Spleen (tissue), 11 donors: ENCODE measurements at regions not wholly inside any gene's neighbourhood (a gene's known extent, or its start where the extent isn't known, plus 50 kb on each side); places are given as distances from the start of the nearest gene placed in this dataset.

ENCODE experiments used
- DNase-seq: peaks from one replicate; pipeline ENCODE4 v3.0.0-alpha.2; 2020
- H3K27ac ChIP-seq, 8 donors: fragments of 200-600 bp; sonication (generic) in 7 of 8; 1 replicate in 4 of 8; 2 replicates in 4 of 8; pipeline versions ENCODE4 v1.5.0 to v1.8.0; 2016 to 2021; ENCODE audit warnings: inconsistent platforms in 4 of 8, mild to moderate bottlenecking in 4 of 8, moderate library complexity in 1 of 8
- H3K27me3 ChIP-seq, 7 donors: fragments of 200-600 bp; sonication (generic) in 6 of 7; replicated peaks in 1 of 7; 1 replicate in 4 of 7; 2 replicates in 3 of 7; pipeline versions ENCODE4 v1.5.0 to v1.8.0; 2016 to 2021; ENCODE audit warnings: inconsistent platforms in 3 of 7, mild to moderate bottlenecking in 1 of 7
- H3K36me3 ChIP-seq, 6 donors: fragments of 200-600 bp; sonication (generic) in 5 of 6; 1 replicate in 4 of 6; 2 replicates in 2 of 6; pipeline versions ENCODE4 v1.5.0 to v1.8.0; 2016 to 2021; ENCODE audit warnings: inconsistent platforms in 2 of 6
- H3K4me1 ChIP-seq, 6 donors: fragments of 200-600 bp; sonication (generic) in 5 of 6; 1 replicate in 3 of 6; 2 replicates in 3 of 6; pipeline versions ENCODE4 v1.5.0 to v1.8.0; 2016 to 2021; ENCODE audit warnings: inconsistent platforms in 3 of 6
- H3K4me3 ChIP-seq, 8 donors: fragments of 200-600 bp; sonication (generic) in 7 of 8; 1 replicate in 4 of 8; 2 replicates in 4 of 8; pipeline versions ENCODE4 v1.5.0 to v1.8.0; 2016 to 2021; ENCODE audit warnings: inconsistent platforms in 4 of 8, mild to moderate bottlenecking in 4 of 8, moderate library complexity in 2 of 8
- H3K9me3 ChIP-seq, 8 donors: fragments of 200-600 bp; sonication (generic) in 7 of 8; 1 replicate in 4 of 8; 2 replicates in 4 of 8; pipeline versions ENCODE4 v1.5.0 to v1.8.0; 2016 to 2021; ENCODE audit warnings: inconsistent platforms in 4 of 8
- POLR2A ChIP-seq, 3 donors: fragments of 450-650 bp; IDR thresholded peaks; one replicate each; pipeline ENCODE4 v1.5.1; 2017; ENCODE audit warnings: antibody characterized with exemption in 3 of 3, mild to moderate bottlenecking in 1 of 3
- POLR2AphosphoS5 ChIP-seq, 3 donors: sonication (generic); formaldehyde crosslinking; IDR thresholded peaks; one replicate each; pipeline ENCODE4 v1.5.1; 2017; ENCODE audit warnings: antibody characterized with exemption in 3 of 3
- WGBS, 5 donors: extraction: QIAGEN DNeasy Blood & Tissue Kit in 3 of 5; methylation state at CpG; one replicate each; pipeline versions ENCODE4 v1.1.5 to v1.1.7; 2013 to 2018; 5-methylcytosine and 5-hydroxymethylcytosine counted together
- intact Hi-C: fragments of 100-400 bp; cut with DNase I; formaldehyde crosslinking; loops from one replicate; pipeline ENCODE4 v1.15.0; 2023; ENCODE audit warnings: low total_unique reads
- TF ChIP-seq, protein P1 (sequence below), 11 experiments: fragments of 200-600 bp in 7 of 11; fragments of 450-650 bp in 4 of 11; sonication (generic) in 4 of 11; IDR thresholded peaks in 8 of 11; conservative IDR thresholded peaks in 3 of 11; 1 replicate in 7 of 11; 2 replicates in 4 of 11; pipeline versions ENCODE4 v1.4.0 to v1.8.0; 2016 to 2021; ENCODE audit warnings: antibody characterized with exemption in 11 of 11, inconsistent platforms in 4 of 11, mild to moderate bottlenecking in 1 of 11
- donor health status: healthy with polysubstance abuse.
- donor health status: DM: no; HTN: no; CAD: no; lungs with moderate emphysema.
- donor health status: DM: no; HTN: no; CAD: no.
- donor health status: Bipolar disorder and iron deficiency.
- donor health status: healthy.
- donor health status: DM: no; HTN: no; CAD: no.
- donor health status: DM: yes; HTN: yes; CAD: no.

- Histone ChIP-seq H3K27ac (no peak overlapping the region), H3K4me1 (peaks cover 0 to 19% (median 6%) of the 10 kb centered on the region in 6 donors), H3K4me3 (no peak overlapping the region), H3K9me3 (peaks cover 0 to 13% (median 0%) of the 10 kb centered on the region in 8 donors), H3K36me3 (no peaks in the 10 kb centered on the region), H3K27me3 (no peaks in the 10 kb centered on the region)
- TF ChIP-seq, protein P1, sequence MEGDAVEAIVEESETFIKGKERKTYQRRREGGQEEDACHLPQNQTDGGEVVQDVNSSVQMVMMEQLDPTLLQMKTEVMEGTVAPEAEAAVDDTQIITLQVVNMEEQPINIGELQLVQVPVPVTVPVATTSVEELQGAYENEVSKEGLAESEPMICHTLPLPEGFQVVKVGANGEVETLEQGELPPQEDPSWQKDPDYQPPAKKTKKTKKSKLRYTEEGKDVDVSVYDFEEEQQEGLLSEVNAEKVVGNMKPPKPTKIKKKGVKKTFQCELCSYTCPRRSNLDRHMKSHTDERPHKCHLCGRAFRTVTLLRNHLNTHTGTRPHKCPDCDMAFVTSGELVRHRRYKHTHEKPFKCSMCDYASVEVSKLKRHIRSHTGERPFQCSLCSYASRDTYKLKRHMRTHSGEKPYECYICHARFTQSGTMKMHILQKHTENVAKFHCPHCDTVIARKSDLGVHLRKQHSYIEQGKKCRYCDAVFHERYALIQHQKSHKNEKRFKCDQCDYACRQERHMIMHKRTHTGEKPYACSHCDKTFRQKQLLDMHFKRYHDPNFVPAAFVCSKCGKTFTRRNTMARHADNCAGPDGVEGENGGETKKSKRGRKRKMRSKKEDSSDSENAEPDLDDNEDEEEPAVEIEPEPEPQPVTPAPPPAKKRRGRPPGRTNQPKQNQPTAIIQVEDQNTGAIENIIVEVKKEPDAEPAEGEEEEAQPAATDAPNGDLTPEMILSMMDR (IDR thresholded peaks at IDR 0.05 in 8 of 11, conservative IDR thresholded peaks at IDR 0.05 in 3 of 11): no peak
- no peak for TF ChIP-seq POLR2AphosphoS5 (IDR thresholded peaks at IDR 0.05)
- no peak for TF ChIP-seq POLR2A (IDR thresholded peaks at IDR 0.05)
- intact Hi-C loops: no loop called here
- DNase-seq: no peak
- 85 to 100% (median 89%) methylated on average over 1 of the region's 1 CpG; no CpG with 5 or more reads in 1 of the 5 donors for WGBS, 5 donors
Measured at GRCh38 chr4:185969657-185970056, 99.3 kb upstream of the TLR3 start.

DNA sequence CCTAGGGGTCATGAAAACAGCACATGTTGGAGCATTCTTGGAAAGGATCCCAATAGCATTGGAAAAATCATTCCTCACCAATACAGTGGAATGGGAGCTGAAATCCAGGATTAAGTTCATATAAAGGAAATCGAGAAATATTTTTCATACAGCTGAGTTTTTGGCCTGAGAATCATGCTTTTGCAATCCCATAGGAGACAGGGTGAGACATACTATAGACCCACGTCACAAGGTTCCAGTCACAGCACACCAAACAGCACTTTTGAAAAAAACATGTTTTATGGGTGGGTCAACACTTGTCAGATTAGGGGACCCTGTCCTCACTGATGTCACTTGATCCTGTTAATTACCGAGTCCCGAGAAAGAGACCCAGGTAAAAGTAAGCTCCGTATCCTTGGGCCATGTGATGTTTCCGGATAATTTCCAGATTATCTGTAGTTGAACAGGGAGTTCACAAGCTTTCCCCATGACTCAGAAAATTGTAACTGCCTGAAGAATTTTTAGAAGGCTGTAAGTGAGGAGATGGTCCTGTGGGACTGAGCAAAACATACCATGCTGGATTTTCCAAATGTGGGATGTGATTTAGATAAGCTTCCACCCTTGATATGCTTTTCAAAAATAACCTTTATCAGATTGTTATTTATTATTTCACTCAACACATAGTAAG, 80.9 kb upstream of the TLR3 start:
- WGBS, 5 donors: 90 to 97% (median 92%) methylated on average over 6 of the region's 6 CpGs

GRCh38 chr4:185991770-185992169, 77.2 kb upstream of the TLR3 start:
- intact Hi-C loops: no loop called here
- Histone ChIP-seq H3K4me1 (no peaks in the 10 kb centered on the region), H3K4me3 (no peak overlapping the region), H3K36me3 (no peaks in the 10 kb centered on the region), H3K27ac (no peak overlapping the region), H3K9me3 (peaks cover 0 to 5% (median 0%) of the 10 kb centered on the region in 8 donors), H3K27me3 (no peaks in the 10 kb centered on the region)
- TF ChIP-seq, protein P1 (IDR thresholded peaks at IDR 0.05 in 8 of 11, conservative IDR thresholded peaks at IDR 0.05 in 3 of 11): no peak
- no peak for TF ChIP-seq POLR2AphosphoS5 (IDR thresholded peaks at IDR 0.05)
- TF ChIP-seq POLR2A (IDR thresholded peaks at IDR 0.05): no peak
- no peak for DNase-seq
- whole genome bisulfite sequencing, 5 donors: 57 to 73% (median 62%) methylated on average over 3 of the region's 3 CpGs

More for the DNA sequence above, 80.9 kb upstream of the TLR3 start:
- Histone ChIP-seq H3K36me3 (no peaks in the 10 kb centered on the region), H3K27me3 (no peaks in the 10 kb centered on the region), H3K4me3 (no peak overlapping the region), H3K27ac (no peak overlapping the region), H3K4me1 (no peaks in the 10 kb centered on the region), H3K9me3 (peaks cover 3 to 28% (median 17%) of the 10 kb centered on the region in 8 donors)
- TF ChIP-seq POLR2A (IDR thresholded peaks at IDR 0.05): no peak
- TF ChIP-seq POLR2AphosphoS5 (IDR thresholded peaks at IDR 0.05): no peak
- TF ChIP-seq, protein P1 (IDR thresholded peaks at IDR 0.05 in 8 of 11, conservative IDR thresholded peaks at IDR 0.05 in 3 of 11): no peak
- intact Hi-C loops: no loop called here
- no peak for DNase-seq

GRCh38 chr4:185992585-185992984, 76.4 kb upstream of the TLR3 start:
- no peak overlapping the region for H3K4me3 ChIP-seq
- peaks cover 0 to 5% (median 0%) of the 10 kb centered on the region in 8 donors for H3K9me3 ChIP-seq
- H3K36me3 ChIP-seq: no peaks in the 10 kb centered on the region
- no peaks in the 10 kb centered on the region for H3K27me3 ChIP-seq
- no peaks in the 10 kb centered on the region for H3K4me1 ChIP-seq
- WGBS, 5 donors: 70 to 82% (median 77%) methylated on average over 2 of the region's 2 CpGs
- TF ChIP-seq POLR2A (IDR thresholded peaks at IDR 0.05): no peak
- TF ChIP-seq, protein P1 (IDR thresholded peaks at IDR 0.05 in 8 of 11, conservative IDR thresholded peaks at IDR 0.05 in 3 of 11): no peak
- TF ChIP-seq POLR2AphosphoS5 (IDR thresholded peaks at IDR 0.05): no peak
- no peak for DNase-seq
- no peak overlapping the region for H3K27ac ChIP-seq
- intact Hi-C loops: no loop called here
